ENCODE measurements at regions not wholly inside any gene's neighbourhood (a gene's known extent, or its start where the extent isn't known, plus 50 kb on each side); places are given as distances from the start of the nearest gene placed in this dataset.

DNA sequence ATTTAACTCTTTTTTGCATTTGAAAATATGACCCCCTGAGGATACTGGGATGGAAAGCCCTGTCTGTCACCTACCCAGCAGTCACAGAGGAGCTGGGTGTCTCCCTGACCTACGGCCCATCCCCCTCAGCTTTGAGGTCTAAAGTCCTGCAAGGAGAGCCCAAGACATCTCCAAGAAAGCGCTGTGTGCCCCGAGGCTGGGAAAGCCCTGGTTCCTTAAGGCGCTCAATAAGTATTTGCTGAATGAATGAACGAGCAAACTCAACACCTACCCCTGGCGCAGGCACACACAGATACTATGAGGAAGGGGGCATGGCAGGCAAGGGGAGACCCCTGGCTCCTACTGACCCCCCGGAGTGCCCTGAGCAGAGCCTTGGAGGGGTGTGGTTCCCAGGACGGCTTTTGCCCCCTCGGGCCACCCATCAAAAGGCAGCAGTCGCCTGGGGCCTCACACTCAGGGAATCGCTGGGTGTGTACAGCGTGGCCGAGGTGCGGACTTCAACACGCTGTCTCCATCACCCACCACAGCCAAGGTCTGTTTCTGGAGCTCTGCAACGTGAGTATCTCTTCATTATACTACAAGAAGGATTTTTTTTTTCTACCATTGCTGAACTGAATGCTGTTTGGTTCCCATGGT, 211.6 kb downstream of the ERCC6L2 start:
- Histone ChIP-seq H3K4me2 (ENCODE audit: low read length) (no peak overlapping the region), H3K27ac (no peak overlapping the region), H3K79me2 (no peaks in the 10 kb centered on the region), H3K9ac (no peak overlapping the region), H3K27me3 (ENCODE audit: control insufficient read depth, insufficient read depth, low read length) (peaks cover 3% of the 10 kb centered on the region), H3K4me1 (no peaks in the 10 kb centered on the region), H3K36me3 (ENCODE audit: control insufficient read depth, insufficient read depth, low read length) (no peaks in the 10 kb centered on the region), H3K4me3 (ENCODE audit: low read depth, low read length) (no peak overlapping the region), H3K9me3 (ENCODE audit: control insufficient read depth, low read length) (no peaks in the 10 kb centered on the region), H2AFZ (no peak overlapping the region)
- TF ChIP-seq, protein P1, sequence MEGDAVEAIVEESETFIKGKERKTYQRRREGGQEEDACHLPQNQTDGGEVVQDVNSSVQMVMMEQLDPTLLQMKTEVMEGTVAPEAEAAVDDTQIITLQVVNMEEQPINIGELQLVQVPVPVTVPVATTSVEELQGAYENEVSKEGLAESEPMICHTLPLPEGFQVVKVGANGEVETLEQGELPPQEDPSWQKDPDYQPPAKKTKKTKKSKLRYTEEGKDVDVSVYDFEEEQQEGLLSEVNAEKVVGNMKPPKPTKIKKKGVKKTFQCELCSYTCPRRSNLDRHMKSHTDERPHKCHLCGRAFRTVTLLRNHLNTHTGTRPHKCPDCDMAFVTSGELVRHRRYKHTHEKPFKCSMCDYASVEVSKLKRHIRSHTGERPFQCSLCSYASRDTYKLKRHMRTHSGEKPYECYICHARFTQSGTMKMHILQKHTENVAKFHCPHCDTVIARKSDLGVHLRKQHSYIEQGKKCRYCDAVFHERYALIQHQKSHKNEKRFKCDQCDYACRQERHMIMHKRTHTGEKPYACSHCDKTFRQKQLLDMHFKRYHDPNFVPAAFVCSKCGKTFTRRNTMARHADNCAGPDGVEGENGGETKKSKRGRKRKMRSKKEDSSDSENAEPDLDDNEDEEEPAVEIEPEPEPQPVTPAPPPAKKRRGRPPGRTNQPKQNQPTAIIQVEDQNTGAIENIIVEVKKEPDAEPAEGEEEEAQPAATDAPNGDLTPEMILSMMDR (IDR thresholded peaks at IDR 0.05) = no peak

DNA sequence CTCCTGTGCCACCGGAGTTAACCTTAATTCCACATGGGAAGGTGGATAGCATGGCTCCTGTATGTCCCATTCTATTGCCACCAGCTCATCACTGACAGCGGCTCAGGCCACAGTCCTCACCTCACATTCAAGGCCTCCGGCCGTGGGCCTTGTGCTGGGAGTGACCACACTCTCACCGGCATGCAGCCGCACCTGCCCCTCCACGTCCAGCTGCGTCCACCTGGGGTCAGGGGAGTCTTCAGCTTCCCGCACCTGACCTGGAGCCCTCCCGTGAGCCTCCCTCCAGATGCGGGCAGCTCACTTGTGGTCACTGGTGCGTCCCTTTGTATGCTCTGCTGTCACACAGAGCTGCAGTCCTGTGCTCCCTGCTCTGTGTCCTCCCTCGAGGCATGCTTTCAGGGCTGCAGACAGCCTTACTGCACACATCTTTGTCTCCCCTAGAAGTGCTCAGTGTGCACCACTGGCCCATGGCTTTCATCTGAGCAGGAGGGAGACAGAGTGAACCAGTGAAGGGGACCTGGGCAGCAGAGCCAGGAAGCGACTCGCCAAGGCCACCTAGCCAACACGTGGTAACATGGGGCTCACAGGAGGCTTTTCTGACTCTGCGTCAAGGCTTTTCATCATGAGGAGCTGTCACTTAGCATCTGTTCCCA, 210.1 kb downstream of the ERCC6L2 start:
- Histone ChIP-seq H3K27me3 (ENCODE audit: control insufficient read depth, insufficient read depth, low read length) (peaks cover 3% of the 10 kb centered on the region), H2AFZ (no peak overlapping the region), H3K4me1 (no peaks in the 10 kb centered on the region), H3K36me3 (ENCODE audit: control insufficient read depth, insufficient read depth, low read length) (no peaks in the 10 kb centered on the region), H3K9me3 (ENCODE audit: control insufficient read depth, low read length) (no peaks in the 10 kb centered on the region), H3K9ac (no peak overlapping the region), H3K4me2 (ENCODE audit: low read length) (no peak overlapping the region), H3K79me2 (no peaks in the 10 kb centered on the region), H3K4me3 (ENCODE audit: low read depth, low read length) (no peak overlapping the region), H3K27ac (no peak overlapping the region)
- TF ChIP-seq, protein P1 (IDR thresholded peaks at IDR 0.05) = no peak

DNA sequence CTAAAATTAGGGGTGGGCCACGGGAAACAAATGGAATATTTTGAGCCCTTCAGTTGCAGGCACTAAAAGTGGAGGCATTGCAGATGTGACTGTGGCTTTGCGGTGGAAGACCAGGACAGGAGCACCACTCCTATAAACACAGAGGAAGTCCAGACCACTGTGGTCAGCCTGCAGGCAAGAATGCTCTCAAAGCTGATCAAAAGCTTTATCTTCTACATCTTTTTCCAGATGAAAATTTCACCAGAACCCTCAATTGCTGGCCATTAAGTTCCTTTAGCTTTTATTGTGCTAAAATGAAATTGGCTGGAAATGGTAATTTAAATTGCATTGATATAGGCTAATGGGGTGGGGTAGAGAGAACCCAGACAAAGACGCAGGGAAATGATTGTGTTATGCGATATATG, 208.8 kb downstream of the ERCC6L2 start:
- H3K4me3 ChIP-seq (ENCODE audit: low read depth, low read length) = no peak overlapping the region
- no peak overlapping the region for H3K27ac ChIP-seq

DNA sequence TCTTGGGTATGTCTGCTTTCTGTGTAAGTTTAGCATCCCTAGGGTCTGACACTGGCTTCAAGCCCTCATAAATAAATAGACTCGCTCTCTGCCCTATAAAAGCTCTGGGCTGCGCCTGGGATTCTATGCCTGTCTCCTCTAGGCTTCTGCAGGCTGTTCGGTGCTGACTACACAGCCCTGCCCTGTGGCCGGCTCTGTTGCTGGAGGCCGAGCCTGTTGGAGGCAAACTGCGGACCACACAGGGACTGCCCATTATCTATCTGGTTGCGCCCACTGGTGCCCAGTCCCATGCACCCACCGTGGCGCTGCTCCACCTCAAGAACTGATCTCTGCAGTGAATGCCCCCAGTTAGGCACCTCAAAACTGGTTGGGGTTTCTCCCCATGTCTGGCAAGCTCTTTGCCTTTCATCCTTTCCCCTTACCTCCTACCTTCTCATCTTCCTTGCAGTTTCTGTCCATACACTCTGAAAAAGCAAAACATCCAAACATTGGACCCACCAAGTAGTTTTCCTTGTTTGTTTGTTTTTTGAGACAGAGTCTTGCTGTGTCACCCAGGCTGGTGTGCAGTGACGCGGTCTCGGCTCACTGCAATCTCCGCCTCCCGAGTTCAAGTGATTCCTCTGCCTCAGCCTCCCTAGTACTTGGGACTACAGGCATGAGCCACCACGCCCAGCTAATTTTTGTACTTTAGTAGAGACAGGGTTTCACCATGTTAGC, 207.2 kb downstream of the ERCC6L2 start:
- Histone ChIP-seq H3K9me3 (ENCODE audit: control insufficient read depth, low read length) (no peaks in the 10 kb centered on the region), H3K36me3 (ENCODE audit: control insufficient read depth, insufficient read depth, low read length) (no peaks in the 10 kb centered on the region), H3K4me1 (no peaks in the 10 kb centered on the region), H3K4me2 (ENCODE audit: low read length) (no peak overlapping the region), H3K79me2 (no peaks in the 10 kb centered on the region), H3K9ac (no peak overlapping the region), H3K27me3 (ENCODE audit: control insufficient read depth, insufficient read depth, low read length) (no peaks in the 10 kb centered on the region), H3K27ac (no peak overlapping the region), H2AFZ (no peak overlapping the region), H3K4me3 (ENCODE audit: low read depth, low read length) (no peak overlapping the region)
- TF ChIP-seq, protein P1 (IDR thresholded peaks at IDR 0.05) = no peak

More for the DNA sequence above, 208.8 kb downstream of the ERCC6L2 start:
- Histone ChIP-seq H3K9ac (no peak overlapping the region), H2AFZ (no peak overlapping the region), H3K27me3 (ENCODE audit: control insufficient read depth, insufficient read depth, low read length) (peaks cover 3% of the 10 kb centered on the region), H3K79me2 (no peaks in the 10 kb centered on the region), H3K36me3 (ENCODE audit: control insufficient read depth, insufficient read depth, low read length) (no peaks in the 10 kb centered on the region), H3K4me2 (ENCODE audit: low read length) (no peak overlapping the region), H3K4me1 (no peaks in the 10 kb centered on the region), H3K9me3 (ENCODE audit: control insufficient read depth, low read length) (no peaks in the 10 kb centered on the region)
- TF ChIP-seq, protein P1 (IDR thresholded peaks at IDR 0.05) = no peak
